SK-N-SH (cell line): ENCODE measurements at regions not wholly inside any gene's neighbourhood (a gene's known extent, or its start where the extent isn't known, plus 50 kb on each side); places are given as distances from the start of the nearest gene placed in this dataset.
"Not testable (repeated sequence)": the region's sequence is repeated elsewhere in the genome, so short reads cannot be mapped to it uniquely, and the experiment has no call there.

ENCODE experiments used
- CTCF ChIA-PET: fragments of 300-600, 350-600 bp; formaldehyde crosslinking; extraction: SDS; loops from one replicate; lab custom pipeline; 2021; lab: Yijun Ruan, JAX
- POLR2A ChIA-PET: fragments of 350-600 bp; sonication (Branson Sonifier 250); formaldehyde crosslinking; extraction: SDS; loops from one replicate; lab custom pipeline; 2020; ENCODE audit warnings: antibody characterized with exemption, inconsistent platforms; lab: Yijun Ruan, JAX
- DNase-seq: peaks from one replicate; pipeline ENCODE4 v3.0.0; 2012
- H2AFZ ChIP-seq: fragments of 200-600 bp; sonication (generic); 2 replicates; pipeline ENCODE4 v1.8.1; 2016; ENCODE audit warnings: antibody characterized with exemption, mild to moderate bottlenecking, low read depth
- H3F3A ChIP-seq: fragments of 200-600 bp; sonication (generic); replicated peaks from 2 replicates; pipeline ENCODE3; 2016; ENCODE audit warnings: antibody characterized with exemption, mild to moderate bottlenecking; ENCODE audit not compliant: insufficient read depth
- H3K27ac ChIP-seq, 2 experiments: fragments of 200-500 bp in 1 of 2; fragments of 200-600 bp in 1 of 2; sonication (Bioruptor generic) in 1 of 2; sonication (generic), shearing (Covaris generic) in 1 of 2; 2 replicates each; pipeline versions ENCODE4 v1.5.1 to v1.6.1; 2014 to 2016; ENCODE audit warnings: low read depth in 2 of 2, inconsistent platforms in 1 of 2, low read length in 1 of 2, mild to moderate bottlenecking in 1 of 2, mixed read lengths in 1 of 2
- H3K27me3 ChIP-seq: fragments of 200-600 bp; sonication (generic), shearing (Covaris generic); 2 replicates; pipeline ENCODE4 v1.6.1; 2016; ENCODE audit warnings: mixed run types; ENCODE audit not compliant: insufficient read depth
- H3K36me3 ChIP-seq, 2 experiments: fragments of 200-500 bp in 1 of 2; fragments of 200-600 bp in 1 of 2; sonication (Bioruptor generic) in 1 of 2; sonication (generic) in 1 of 2; replicated peaks in 1 of 2; 2 replicates each; pipeline versions ENCODE3 to v1.5.1; 2014 to 2016; ENCODE audit warnings: low read length in 1 of 2, mild to moderate bottlenecking in 1 of 2; ENCODE audit not compliant: insufficient read depth in 2 of 2, control insufficient read depth in 1 of 2
- H3K4me1 ChIP-seq, 2 experiments: fragments of 200-500 bp in 1 of 2; fragments of 200-600 bp in 1 of 2; sonication (Bioruptor generic) in 1 of 2; sonication (generic), shearing (Covaris generic) in 1 of 2; 2 replicates each; pipeline versions ENCODE4 v1.5.1 to v1.6.1; 2014 to 2016; ENCODE audit warnings: low read depth in 1 of 2, low read length in 1 of 2, mixed run types in 1 of 2; ENCODE audit not compliant: insufficient read depth in 2 of 2, control insufficient read depth in 1 of 2
- H3K4me2 ChIP-seq: fragments of 200-600 bp; sonication (generic), shearing (Covaris generic); 2 replicates; pipeline ENCODE4 v1.6.1; 2017; ENCODE audit warnings: mixed run types
- H3K4me3 ChIP-seq, 2 experiments: fragments of 200-500 bp in 1 of 2; fragments of 200-600 bp in 1 of 2; sonication (Bioruptor generic) in 1 of 2; sonication (generic), shearing (Covaris generic) in 1 of 2; 2 replicates each; pipeline versions ENCODE4 v1.5.1 to v1.8.1; 2014 to 2016; ENCODE audit warnings: low read depth in 2 of 2, inconsistent platforms in 1 of 2, low read length in 1 of 2, mild to moderate bottlenecking in 1 of 2, mixed read lengths in 1 of 2, moderate library complexity in 1 of 2
- H3K79me2 ChIP-seq: fragments of 200-600 bp; sonication (generic); 2 replicates; pipeline ENCODE4 v1.8.1; 2017; ENCODE audit warnings: mild to moderate bottlenecking; ENCODE audit not compliant: insufficient read depth
- H3K9ac ChIP-seq: fragments of 200-600 bp; sonication (generic); 2 replicates; pipeline ENCODE4 v1.6.1; 2017; ENCODE audit warnings: mixed run types
- H3K9me2 ChIP-seq: fragments of 200-600 bp; sonication (generic); 2 replicates; pipeline ENCODE4 v1.6.1; 2017; ENCODE audit warnings: mixed run types
- H3K9me3 ChIP-seq: fragments of 200-600 bp; sonication (generic); 2 replicates; pipeline ENCODE4 v1.6.1; 2017; ENCODE audit warnings: mixed run types, mild to moderate bottlenecking, moderate library complexity
- H4K20me1 ChIP-seq: fragments of 200-600 bp; sonication (generic); 2 replicates; pipeline ENCODE4 v1.6.1; 2017; ENCODE audit warnings: mild to moderate bottlenecking, mixed run types; ENCODE audit not compliant: insufficient read depth
- ELF1 ChIP-seq: IDR thresholded peaks from 2 replicates; pipeline ENCODE4 v1.4.0; 2012
- EP300 ChIP-seq, 2 experiments: IDR thresholded peaks; 2 replicates each; pipeline versions ENCODE4 v1.4.0 to v1.6.1; 2012; ENCODE audit warnings: borderline replicate concordance in 1 of 2, low read depth in 1 of 2, low read length in 1 of 2
- JUND ChIP-seq: IDR thresholded peaks from 2 replicates; pipeline ENCODE4 v1.4.0; 2012
- NRF1 ChIP-seq: IDR thresholded peaks from 2 replicates; pipeline ENCODE4 v1.6.1; 2012; ENCODE audit warnings: low read depth, mild to moderate bottlenecking, low read length
- REST ChIP-seq: IDR thresholded peaks from 2 replicates; pipeline ENCODE4 v1.6.1; 2012; ENCODE audit warnings: mild to moderate bottlenecking, low read depth, low read length, moderate library complexity
- RXRA ChIP-seq: IDR thresholded peaks from 2 replicates; pipeline ENCODE4 v1.4.0; 2012; ENCODE audit warnings: low read depth, mild to moderate bottlenecking, borderline replicate concordance
- TAF1 ChIP-seq: IDR thresholded peaks from 2 replicates; pipeline ENCODE4 v1.6.1; 2012; ENCODE audit warnings: low read depth, mild to moderate bottlenecking, low read length, moderate library complexity, borderline replicate concordance
- USF2 ChIP-seq: fragments of 150-350 bp; IDR thresholded peaks from 2 replicates; pipeline ENCODE4 v1.6.1; 2017; ENCODE audit warnings: antibody characterized with exemption, low read length, low read depth, borderline replicate concordance
- WGBS: methylation state at CpG from one replicate; pipeline ENCODE4 v1.1.6; 2017; ENCODE audit warnings: low lambda C conversion rate; 5-methylcytosine and 5-hydroxymethylcytosine counted together

GRCh38 chr3:144744473-144744872 lies 772.9 kb downstream of the DIPK2A start:
- no peaks in the 10 kb centered on the region for H3K9me2 ChIP-seq
- 6% methylated on average over 4 of the region's 4 CpGs for WGBS
- H3K79me2 ChIP-seq: no peaks in the 10 kb centered on the region
- H3K36me3 ChIP-seq: no peaks in the 10 kb centered on the region
- H3K4me3 ChIP-seq: no peak overlapping the region
- no peaks in the 10 kb centered on the region for H3F3A ChIP-seq
- ChIA-PET CTCF (no interaction called here), POLR2A (no interaction called here)
- no peak overlapping the region for H2AFZ ChIP-seq
- H3K4me1 ChIP-seq: no peaks in the 10 kb centered on the region
- no peak overlapping the region for H3K4me2 ChIP-seq
- H4K20me1 ChIP-seq: no peaks in the 10 kb centered on the region
- DNase-seq: no peak
- H3K9me3 ChIP-seq: no peaks in the 10 kb centered on the region
- no peak overlapping the region for H3K9ac ChIP-seq
- no peaks in the 10 kb centered on the region for H3K27me3 ChIP-seq
- no peak for TF ChIP-seq TAF1
- H3K27ac ChIP-seq: no peak overlapping the region

GRCh38 chr3:144746631-144747030 lies 775.0 kb downstream of the DIPK2A start:
- Histone ChIP-seq H3K4me1 (no peaks in the 10 kb centered on the region), H4K20me1 (no peaks in the 10 kb centered on the region), H2AFZ (no peak overlapping the region), H3K27me3 (no peaks in the 10 kb centered on the region), H3K79me2 (no peaks in the 10 kb centered on the region), H3K4me2 (no peak overlapping the region), H3K9me3 (no peaks in the 10 kb centered on the region), H3K27ac (no peak overlapping the region), H3K9ac (no peak overlapping the region), H3K9me2 (no peaks in the 10 kb centered on the region), H3K4me3 (no peak overlapping the region), H3F3A (no peaks in the 10 kb centered on the region), H3K36me3 (no peaks in the 10 kb centered on the region)
- ChIA-PET CTCF (no interaction called here), POLR2A (no interaction called here)
- TF ChIP-seq RXRA: no peak
- no peak for TF ChIP-seq NRF1
- TF ChIP-seq REST: no peak
- TF ChIP-seq USF2: no peak
- TF ChIP-seq EP300 (IDR thresholded peaks at IDR 0.05; ENCODE audit: borderline replicate concordance in 1 of 2, low read depth in 1 of 2, low read length in 1 of 2): no peak
- TF ChIP-seq JUND: no peak
- no peak for TF ChIP-seq ELF1
- WGBS: 0% methylated on average over 2 of the region's 2 CpGs
- no peak for DNase-seq

GRCh38 chr3:144749536-144750253 lies 778.1 kb downstream of the DIPK2A start:
- whole genome bisulfite sequencing: 29% methylated on average over 10 of the region's 38 CpGs
- H3K4me3 ChIP-seq, H3K79me2 ChIP-seq, H2AFZ ChIP-seq, H4K20me1 ChIP-seq, H3K27ac ChIP-seq, H3K9ac ChIP-seq, H3K9me2 ChIP-seq, DNase-seq, H3K36me3 ChIP-seq, POLR2A ChIA-PET, H3K4me1 ChIP-seq, CTCF ChIA-PET, H3F3A ChIP-seq, H3K4me2 ChIP-seq, H3K9me3 ChIP-seq, H3K27me3 ChIP-seq: not testable (repeated sequence)
